ENCODE measurements at regions not wholly inside any gene's neighbourhood (a gene's known extent, or its start where the extent isn't known, plus 50 kb on each side); places are given as distances from the start of the nearest gene placed in this dataset.

- DNase-seq (ENCODE audit: low spot score): no peak
These were observed 991.5 kb downstream of the ADGRL3 start for GRCh38 chr4:62191451-62192240.

DNA sequence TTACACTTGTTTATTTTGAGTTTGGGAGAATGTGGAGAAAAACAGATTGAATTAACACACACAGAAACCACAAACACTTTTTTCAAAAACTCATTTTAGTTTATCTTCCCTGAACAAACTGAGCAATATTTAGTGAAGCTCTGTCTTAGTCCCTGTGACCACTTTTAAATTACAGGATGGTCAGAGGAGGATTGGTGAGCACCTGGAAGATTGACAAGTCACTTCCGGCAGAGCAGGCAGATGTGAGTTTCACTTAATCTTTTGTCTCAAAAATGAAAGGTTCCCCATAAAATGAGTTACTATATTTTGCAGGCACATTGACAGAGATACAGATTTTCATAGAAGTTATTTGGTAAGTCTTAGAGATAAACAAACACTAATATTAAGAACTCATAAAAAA lies 970.1 kb downstream of the ADGRL3 start:
- TF ChIP-seq, protein P1, sequence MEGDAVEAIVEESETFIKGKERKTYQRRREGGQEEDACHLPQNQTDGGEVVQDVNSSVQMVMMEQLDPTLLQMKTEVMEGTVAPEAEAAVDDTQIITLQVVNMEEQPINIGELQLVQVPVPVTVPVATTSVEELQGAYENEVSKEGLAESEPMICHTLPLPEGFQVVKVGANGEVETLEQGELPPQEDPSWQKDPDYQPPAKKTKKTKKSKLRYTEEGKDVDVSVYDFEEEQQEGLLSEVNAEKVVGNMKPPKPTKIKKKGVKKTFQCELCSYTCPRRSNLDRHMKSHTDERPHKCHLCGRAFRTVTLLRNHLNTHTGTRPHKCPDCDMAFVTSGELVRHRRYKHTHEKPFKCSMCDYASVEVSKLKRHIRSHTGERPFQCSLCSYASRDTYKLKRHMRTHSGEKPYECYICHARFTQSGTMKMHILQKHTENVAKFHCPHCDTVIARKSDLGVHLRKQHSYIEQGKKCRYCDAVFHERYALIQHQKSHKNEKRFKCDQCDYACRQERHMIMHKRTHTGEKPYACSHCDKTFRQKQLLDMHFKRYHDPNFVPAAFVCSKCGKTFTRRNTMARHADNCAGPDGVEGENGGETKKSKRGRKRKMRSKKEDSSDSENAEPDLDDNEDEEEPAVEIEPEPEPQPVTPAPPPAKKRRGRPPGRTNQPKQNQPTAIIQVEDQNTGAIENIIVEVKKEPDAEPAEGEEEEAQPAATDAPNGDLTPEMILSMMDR (IDR thresholded peaks at IDR 0.05): no peak
- DNase-seq (ENCODE audit: low spot score): no peak
- H3K4me3 ChIP-seq: no peak overlapping the region
- no peaks in the 10 kb centered on the region for H3K36me3 ChIP-seq
- H3K9me3 ChIP-seq: no peaks in the 10 kb centered on the region
- no peaks in the 10 kb centered on the region for H3K27me3 ChIP-seq
- no peaks in the 10 kb centered on the region for H3K4me1 ChIP-seq
- no peak overlapping the region for H3K27ac ChIP-seq

More at GRCh38 chr4:62191451-62192240, 991.5 kb downstream of the ADGRL3 start:
- TF ChIP-seq, protein P1 (IDR thresholded peaks at IDR 0.05): no peak
- Histone ChIP-seq H3K36me3 (no peaks in the 10 kb centered on the region), H3K4me1 (no peaks in the 10 kb centered on the region), H3K9me3 (no peaks in the 10 kb centered on the region), H3K4me3 (no peak overlapping the region), H3K27me3 (no peaks in the 10 kb centered on the region), H3K27ac (no peak overlapping the region)

DNA sequence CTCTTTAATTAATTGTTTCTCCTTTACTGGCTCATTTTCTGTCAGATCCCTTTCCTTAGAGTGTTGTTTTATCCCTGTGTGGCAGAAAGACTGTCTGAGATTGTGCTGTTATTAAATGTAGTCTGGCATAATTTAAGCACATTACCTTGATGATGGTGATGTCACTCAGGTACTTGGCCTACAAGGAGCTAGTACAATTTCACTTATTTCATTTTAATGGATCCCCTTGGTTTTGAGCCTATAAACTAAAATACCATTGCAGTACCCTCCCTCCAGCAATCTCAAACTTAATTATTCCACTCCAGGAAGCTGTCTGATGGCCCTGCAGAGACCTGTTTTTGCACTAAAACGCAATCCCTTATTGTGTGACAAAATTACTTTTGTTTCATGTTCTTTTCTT lies 968.6 kb downstream of the ADGRL3 start:
- DNase-seq (ENCODE audit: low spot score): no peak
- Histone ChIP-seq H3K36me3 (no peaks in the 10 kb centered on the region), H3K4me1 (no peaks in the 10 kb centered on the region), H3K27me3 (no peaks in the 10 kb centered on the region), H3K4me3 (no peak overlapping the region), H3K27ac (no peak overlapping the region), H3K9me3 (no peaks in the 10 kb centered on the region)
- TF ChIP-seq, protein P1 (IDR thresholded peaks at IDR 0.05): no peak

DNA sequence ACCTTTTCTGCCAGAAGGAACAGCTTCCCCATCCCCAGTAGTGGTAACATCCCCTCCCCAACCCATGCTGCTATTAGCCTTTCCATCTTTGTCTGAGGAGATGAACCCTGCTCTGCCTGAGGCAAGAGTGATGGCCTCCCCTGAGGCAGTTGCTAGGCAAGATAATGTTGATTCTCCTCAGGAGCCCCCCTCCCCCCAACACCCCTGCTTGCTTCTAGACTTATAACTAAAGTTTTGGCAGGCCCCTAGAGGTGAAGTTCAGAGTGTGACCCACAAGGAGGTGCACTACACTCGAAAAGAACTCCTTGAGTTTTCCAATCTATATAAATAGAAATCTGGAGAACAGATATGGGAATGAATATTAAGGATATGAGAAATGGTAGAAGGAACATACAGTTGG lies 962.5 kb downstream of the ADGRL3 start:
- no peak for DNase-seq (ENCODE audit: low spot score)
- no peaks in the 10 kb centered on the region for H3K36me3 ChIP-seq
- no peaks in the 10 kb centered on the region for H3K9me3 ChIP-seq
- no peak overlapping the region for H3K4me3 ChIP-seq
- H3K27ac ChIP-seq: no peak overlapping the region
- TF ChIP-seq, protein P1 (IDR thresholded peaks at IDR 0.05): no peak
- no peaks in the 10 kb centered on the region for H3K4me1 ChIP-seq
- H3K27me3 ChIP-seq: no peaks in the 10 kb centered on the region

DNA sequence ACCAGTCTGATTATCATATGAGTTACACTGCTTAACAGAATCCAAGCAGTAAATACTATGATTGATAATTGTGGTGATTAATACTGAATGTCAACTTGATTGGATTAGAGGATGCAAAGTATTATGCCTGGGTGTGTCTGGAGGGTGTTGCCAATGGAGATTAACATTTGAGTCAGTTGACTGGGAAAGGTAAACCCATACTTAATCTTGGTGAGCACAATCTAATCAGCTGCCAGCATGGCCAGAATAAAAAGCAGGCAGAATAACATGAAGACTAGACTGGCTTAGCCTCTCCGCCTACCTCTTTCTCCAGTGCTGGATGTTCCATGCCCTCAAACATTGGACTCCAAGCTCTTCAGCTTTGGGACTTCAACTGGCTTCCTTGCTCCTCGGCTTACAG lies 961.3 kb downstream of the ADGRL3 start:
- Histone ChIP-seq H3K36me3 (no peaks in the 10 kb centered on the region), H3K27ac (no peak overlapping the region), H3K27me3 (no peaks in the 10 kb centered on the region), H3K4me3 (no peak overlapping the region), H3K4me1 (no peaks in the 10 kb centered on the region), H3K9me3 (no peaks in the 10 kb centered on the region)
- TF ChIP-seq, protein P1 (IDR thresholded peaks at IDR 0.05): no peak
- DNase-seq (ENCODE audit: low spot score): no peak

GRCh38 chr4:62159876-62160275 lies 959.8 kb downstream of the ADGRL3 start:
- H3K27me3 ChIP-seq: no peaks in the 10 kb centered on the region
- H3K27ac ChIP-seq: no peak overlapping the region
- no peaks in the 10 kb centered on the region for H3K9me3 ChIP-seq
- TF ChIP-seq, protein P1 (IDR thresholded peaks at IDR 0.05): no peak
- H3K4me3 ChIP-seq: no peak overlapping the region
- no peak for DNase-seq (ENCODE audit: low spot score)
- H3K36me3 ChIP-seq: no peaks in the 10 kb centered on the region
- H3K4me1 ChIP-seq: no peaks in the 10 kb centered on the region
